SJSA1 (cell line): ENCODE measurements at regions not wholly inside any gene's neighbourhood (a gene's known extent, or its start where the extent isn't known, plus 50 kb on each side); places are given as distances from the start of the nearest gene placed in this dataset.

Source experiments
- DNase-seq, 2 experiments: peaks; one replicate each; pipeline ENCODE4 v3.0.0-alpha.2; 2015 to 2020; ENCODE audit warnings: low spot score in 2 of 2, low read depth in 1 of 2
- H3K27ac ChIP-seq: fragments of 250-450 bp; sonication (Bioruptor Pico); 2 replicates; pipeline ENCODE4 v1.5.1; 2020; ENCODE audit warnings: mild to moderate bottlenecking, moderate library complexity
- H3K27me3 ChIP-seq: fragments of 250-450 bp; sonication (Bioruptor Pico); replicated peaks from 2 replicates; pipeline ENCODE4 v1.5.1; 2020; ENCODE audit warnings: mild to moderate bottlenecking, moderate library complexity
- H3K36me3 ChIP-seq: fragments of 250-450 bp; sonication (Bioruptor Pico); 2 replicates; pipeline ENCODE4 v1.5.1; 2020; ENCODE audit warnings: mild to moderate bottlenecking
- H3K4me1 ChIP-seq: fragments of 250-450 bp; sonication (Bioruptor Pico); replicated peaks from 2 replicates; pipeline ENCODE4 v1.6.1; 2021; ENCODE audit warnings: mild to moderate bottlenecking
- H3K4me3 ChIP-seq: fragments of 250-450 bp; sonication (Bioruptor Pico); 2 replicates; pipeline ENCODE4 v1.5.1; 2020; ENCODE audit warnings: mild to moderate bottlenecking
- H3K9me3 ChIP-seq: fragments of 250-450 bp; sonication (Bioruptor Pico); replicated peaks from 2 replicates; pipeline ENCODE4 v1.5.1; 2020; ENCODE audit warnings: mild to moderate bottlenecking

DNA sequence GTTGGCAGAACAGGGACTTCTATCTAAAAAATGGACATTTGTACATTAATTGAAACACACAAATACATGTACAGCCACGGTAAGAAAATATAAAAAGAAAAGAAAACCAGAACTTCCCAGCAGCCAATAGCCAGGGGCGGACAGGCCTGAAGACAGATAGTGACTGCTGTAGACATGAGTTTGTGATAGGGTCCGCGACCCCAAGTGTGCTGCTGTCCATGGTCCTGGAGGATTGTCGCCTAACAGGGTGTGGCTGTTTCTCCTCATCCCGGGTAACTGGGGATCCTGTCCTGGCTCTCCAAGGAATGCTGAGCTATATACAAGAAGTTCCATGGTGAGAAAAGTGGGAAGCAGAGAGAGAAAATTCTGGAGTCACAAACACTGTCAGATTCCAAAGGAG is 266.5 kb upstream of the SALL3 start:
- Histone ChIP-seq H3K4me3 (no peak overlapping the region), H3K4me1 (no peaks in the 10 kb centered on the region), H3K36me3 (no peaks in the 10 kb centered on the region), H3K9me3 (no peaks in the 10 kb centered on the region; the same call in none of the 2 replicates), H3K27ac (no peak overlapping the region), H3K27me3 (no peaks in the 10 kb centered on the region)
- no peak for DNase-seq

DNA sequence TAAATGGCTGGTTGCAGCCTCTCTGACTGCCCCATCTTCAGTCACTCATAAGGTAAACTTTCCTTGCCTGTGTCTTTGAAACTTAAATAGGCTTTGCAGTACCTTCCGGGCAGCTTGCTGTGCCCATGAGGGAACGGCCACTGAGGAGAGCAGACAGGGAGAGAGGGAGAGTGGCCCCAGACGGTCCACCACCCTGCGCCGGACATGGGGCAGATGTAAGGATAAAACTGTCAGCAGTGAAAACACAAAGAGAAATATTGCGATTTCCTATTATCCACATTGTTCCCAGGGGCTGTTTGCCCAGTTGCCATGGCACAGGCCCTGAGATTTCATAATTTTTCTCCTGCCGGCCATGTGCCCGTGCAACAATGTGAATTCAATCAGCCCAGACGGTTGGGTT is 265.9 kb upstream of the SALL3 start:
- Histone ChIP-seq H3K4me3 (no peak overlapping the region), H3K9me3 (no peaks in the 10 kb centered on the region; the same call in 1 of the 2 replicates)
- no peak for DNase-seq

DNA sequence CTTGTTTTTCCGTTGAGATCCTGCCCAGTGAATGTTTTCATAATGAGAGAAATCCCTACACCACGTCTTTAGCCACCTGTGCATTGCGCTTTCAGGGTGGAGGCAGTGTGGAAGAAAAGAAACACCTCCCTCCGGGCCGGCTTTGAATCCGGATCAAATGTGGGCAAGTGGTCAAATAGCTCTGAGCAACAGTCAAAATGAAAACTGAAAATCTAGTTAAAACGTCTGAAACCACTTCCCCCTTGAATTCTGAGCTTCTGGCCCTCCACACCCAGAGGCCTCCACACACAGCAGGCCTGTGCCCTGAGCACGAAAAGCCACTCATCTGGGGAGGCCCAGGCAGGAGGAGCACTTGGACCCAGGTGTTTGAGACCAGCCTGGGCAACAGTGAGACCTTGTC is 263.6 kb upstream of the SALL3 start:
- no peaks in the 10 kb centered on the region for H3K4me1 ChIP-seq
- H3K27ac ChIP-seq: no peak overlapping the region
- H3K9me3 ChIP-seq: peaks cover 3% of the 10 kb centered on the region; the same call in 1 of the 2 replicates
- H3K27me3 ChIP-seq: no peaks in the 10 kb centered on the region
- no peak overlapping the region for H3K4me3 ChIP-seq
- H3K36me3 ChIP-seq: no peaks in the 10 kb centered on the region
- DNase-seq: no peak

More for the DNA sequence above, 265.9 kb upstream of the SALL3 start:
- Histone ChIP-seq H3K36me3 (no peaks in the 10 kb centered on the region), H3K4me1 (no peaks in the 10 kb centered on the region), H3K27me3 (no peaks in the 10 kb centered on the region), H3K27ac (no peak overlapping the region)

DNA sequence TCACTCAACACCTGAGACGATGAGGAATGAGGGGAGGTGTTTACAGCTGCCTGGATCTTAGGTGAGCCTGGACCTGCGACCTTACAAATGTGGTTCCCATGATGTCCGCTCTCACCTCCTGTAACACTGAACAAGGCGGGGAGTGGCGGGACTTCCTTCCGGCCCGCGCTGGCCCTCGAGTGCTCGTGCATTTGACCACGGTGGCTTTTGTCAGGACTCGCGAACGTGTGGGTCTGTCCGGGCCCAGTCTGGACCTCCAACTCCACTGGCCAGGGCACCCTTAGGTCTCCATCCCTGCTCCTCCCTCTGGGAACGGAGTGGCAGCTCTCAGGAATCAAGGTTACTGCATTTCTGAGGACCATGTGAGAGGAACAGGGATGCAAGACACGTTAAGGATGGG is 263.0 kb upstream of the SALL3 start:
- Histone ChIP-seq H3K4me3 (no peak overlapping the region), H3K4me1 (no peaks in the 10 kb centered on the region), H3K36me3 (no peaks in the 10 kb centered on the region), H3K27me3 (no peaks in the 10 kb centered on the region), H3K27ac (no peak overlapping the region), H3K9me3 (peaks cover 3% of the 10 kb centered on the region; the same call in 1 of the 2 replicates)
- DNase-seq: no peak

DNA sequence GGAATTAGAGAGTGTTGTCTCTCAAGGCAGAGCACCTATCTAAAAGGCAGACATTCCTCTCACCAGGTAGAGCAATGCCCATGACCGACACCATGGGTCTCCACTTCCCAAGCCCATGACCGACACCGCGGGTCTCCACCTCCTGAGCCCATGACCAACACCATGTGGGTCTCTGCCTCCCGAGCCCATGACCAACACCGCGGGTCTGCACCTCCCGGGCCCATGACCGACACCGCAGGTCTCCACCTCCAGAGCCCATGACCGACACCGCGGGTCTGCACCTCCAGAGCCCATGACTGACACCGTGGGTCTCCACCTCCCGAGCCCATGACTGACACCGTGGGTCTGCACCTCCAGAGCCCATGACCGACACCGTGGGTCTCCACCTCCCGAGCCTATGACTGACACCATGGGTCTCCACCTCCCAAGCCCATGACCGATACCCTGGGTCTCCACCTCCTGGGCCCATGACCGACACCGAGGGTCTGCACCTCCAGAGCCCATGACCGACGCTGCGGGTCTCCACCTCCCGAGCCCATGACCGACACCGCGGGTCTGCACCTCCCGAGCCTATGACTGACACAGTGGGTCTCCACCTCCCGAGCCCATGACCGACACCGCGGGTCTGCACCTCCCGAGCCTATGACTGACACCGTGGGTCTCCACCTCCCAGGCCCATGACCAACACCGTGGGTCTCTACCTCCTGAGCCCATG is 262.4 kb upstream of the SALL3 start:
- Histone ChIP-seq H3K9me3 (peaks cover 3% of the 10 kb centered on the region; the same call in 1 of the 2 replicates), H3K36me3 (no peaks in the 10 kb centered on the region), H3K4me1 (no peaks in the 10 kb centered on the region), H3K27ac (no peak overlapping the region), H3K27me3 (no peaks in the 10 kb centered on the region), H3K4me3 (no peak overlapping the region)
- DNase-seq: no peak

DNA sequence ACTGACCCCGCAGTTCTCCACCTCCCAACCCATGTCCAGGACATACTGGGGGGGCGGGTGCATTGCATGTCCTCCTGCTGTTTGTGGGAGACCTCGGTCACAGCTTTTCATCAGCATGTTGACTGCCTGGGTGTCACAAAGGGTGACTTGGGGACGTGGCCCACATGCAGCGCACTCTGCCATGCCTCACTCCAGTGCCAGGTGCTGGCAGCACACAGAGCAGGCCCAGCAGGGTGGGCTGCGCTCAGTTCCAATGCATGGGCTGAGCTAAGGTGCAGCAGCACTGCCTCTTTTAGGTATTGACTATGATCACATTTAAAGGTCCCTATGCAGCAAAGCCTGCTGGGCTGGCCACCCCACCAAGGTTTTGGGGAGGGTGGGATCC is 261.9 kb upstream of the SALL3 start:
- Histone ChIP-seq H3K27ac (no peak overlapping the region), H3K36me3 (no peaks in the 10 kb centered on the region), H3K27me3 (no peaks in the 10 kb centered on the region), H3K4me3 (no peak overlapping the region), H3K4me1 (no peaks in the 10 kb centered on the region), H3K9me3 (peaks cover 3% of the 10 kb centered on the region; the same call in 1 of the 2 replicates)
- no peak for DNase-seq

DNA sequence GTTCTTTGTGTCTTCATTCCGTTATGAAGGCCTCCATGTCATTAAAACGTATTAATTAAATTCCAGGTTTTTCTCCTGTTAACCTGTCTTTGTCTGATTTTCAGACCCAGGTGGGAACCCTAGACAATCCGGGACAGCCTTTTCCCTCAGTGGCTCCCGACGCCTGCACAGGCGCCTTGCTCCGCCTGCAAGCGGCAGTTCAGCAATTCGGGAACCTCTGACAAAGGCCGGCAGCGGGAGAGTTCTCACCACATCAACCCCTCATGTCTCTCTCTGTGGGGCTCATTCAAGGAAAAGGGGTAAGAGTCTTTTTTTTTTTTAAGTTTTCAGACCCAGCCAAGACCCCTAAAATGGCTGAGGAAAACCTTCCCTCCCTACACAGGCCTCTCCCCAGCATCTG is 259.8 kb upstream of the SALL3 start:
- DNase-seq: no peak
- Histone ChIP-seq H3K9me3 (peaks cover 3% of the 10 kb centered on the region; the same call in 1 of the 2 replicates), H3K36me3 (no peaks in the 10 kb centered on the region), H3K27me3 (no peaks in the 10 kb centered on the region), H3K27ac (no peak overlapping the region), H3K4me1 (no peaks in the 10 kb centered on the region), H3K4me3 (no peak overlapping the region)

DNA sequence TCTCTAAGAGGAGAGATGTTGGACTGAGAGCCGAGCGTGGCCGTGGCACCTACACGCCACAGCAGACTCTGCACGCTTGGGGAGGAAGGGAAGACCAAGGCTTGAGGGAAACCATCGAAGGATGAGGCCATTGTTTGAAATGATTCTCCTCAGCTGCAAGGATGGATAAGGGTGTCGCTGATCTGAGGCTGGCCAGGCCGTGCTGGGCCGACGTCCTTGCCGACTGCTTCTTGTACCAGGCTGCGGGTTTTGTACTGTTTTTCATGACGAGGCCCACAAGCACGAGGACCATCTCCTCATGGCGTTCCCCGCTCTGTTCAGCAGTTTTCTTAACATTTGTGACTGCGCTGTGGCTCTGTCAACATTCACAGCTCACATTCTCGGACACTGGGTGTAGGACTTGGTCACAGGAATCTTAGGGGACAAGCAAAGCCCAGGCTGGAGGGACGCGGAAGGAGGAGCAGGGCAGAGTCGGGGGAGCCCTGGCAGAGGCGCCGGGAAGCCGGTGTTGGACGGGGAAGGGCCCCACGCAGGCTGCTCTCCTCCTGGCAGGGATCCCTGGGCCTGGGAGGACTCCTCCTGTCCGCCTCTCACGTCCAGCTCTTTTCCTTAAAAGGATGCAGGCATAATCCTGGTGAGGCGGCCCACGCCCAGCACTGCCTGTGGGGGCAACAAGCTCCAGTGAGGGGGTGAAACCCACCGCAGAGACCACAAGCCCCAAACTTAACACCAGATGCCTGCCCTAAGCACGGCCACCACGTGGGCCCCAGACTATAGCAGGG is 259.0 kb upstream of the SALL3 start:
- peaks cover 3% of the 10 kb centered on the region; the same call in 1 of the 2 replicates for H3K9me3 ChIP-seq

DNA sequence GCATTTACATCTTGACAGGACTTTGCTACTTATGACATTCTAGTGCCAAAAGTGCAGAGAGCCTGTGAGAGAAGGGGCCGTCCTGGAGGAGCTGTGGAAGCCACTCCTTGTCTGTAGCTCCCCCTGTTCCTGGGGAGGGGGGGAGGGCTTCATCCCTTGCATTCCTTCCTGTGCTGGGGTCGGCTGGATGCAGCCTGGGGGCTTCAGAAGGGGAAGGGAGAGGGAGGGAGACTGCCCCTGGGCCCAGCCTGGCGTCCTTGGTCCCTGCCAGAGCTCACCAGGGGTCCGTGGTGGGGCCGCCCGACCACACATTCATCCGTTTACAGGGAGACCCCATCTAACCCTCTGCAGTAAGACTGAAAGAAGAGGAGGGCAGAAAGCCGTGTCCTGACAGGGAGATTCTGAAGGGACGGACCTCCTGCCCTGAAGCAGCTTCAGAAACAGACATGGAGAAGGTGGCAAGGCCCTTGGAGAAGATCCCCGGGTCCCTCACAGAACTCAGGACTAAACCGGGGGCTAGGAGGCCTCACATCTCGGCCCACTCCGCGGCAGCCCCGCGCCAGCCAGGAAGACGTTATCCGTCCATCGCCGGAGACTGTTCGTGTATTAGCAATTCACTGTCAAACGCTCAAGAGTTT is 258.3 kb upstream of the SALL3 start:
- Histone ChIP-seq H3K9me3 (peaks cover 3% of the 10 kb centered on the region; the same call in 1 of the 2 replicates), H3K27me3 (no peaks in the 10 kb centered on the region)
- no peak for DNase-seq

More for the DNA sequence above, 259.0 kb upstream of the SALL3 start:
- Histone ChIP-seq H3K4me3 (no peak overlapping the region), H3K27ac (no peak overlapping the region), H3K4me1 (no peaks in the 10 kb centered on the region), H3K27me3 (no peaks in the 10 kb centered on the region), H3K36me3 (no peaks in the 10 kb centered on the region)
- no peak for DNase-seq

DNA sequence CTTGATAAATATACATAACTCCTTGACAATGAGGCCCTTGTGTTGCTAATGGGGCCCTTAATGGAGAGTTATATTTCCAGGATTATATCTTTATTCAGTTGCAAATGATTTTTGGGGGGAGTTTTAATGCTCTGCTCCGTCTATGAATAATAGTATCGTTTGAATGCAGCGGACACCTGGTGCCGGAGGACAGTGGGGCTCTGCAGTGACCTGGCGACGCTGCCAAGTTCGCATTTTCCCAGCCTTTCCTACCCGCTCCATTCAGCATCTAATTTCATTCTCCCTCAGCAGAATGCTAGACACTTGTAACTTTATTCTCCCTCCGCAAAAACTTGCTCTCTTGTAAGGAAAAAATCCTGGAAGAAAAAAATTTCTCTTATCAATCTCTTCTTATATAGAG is 257.6 kb upstream of the SALL3 start:
- DNase-seq: no peak
- Histone ChIP-seq H3K4me1 (no peaks in the 10 kb centered on the region), H3K27me3 (no peaks in the 10 kb centered on the region), H3K36me3 (no peaks in the 10 kb centered on the region), H3K27ac (no peak overlapping the region), H3K4me3 (no peak overlapping the region), H3K9me3 (peaks cover 8% of the 10 kb centered on the region; the same call in 1 of the 2 replicates)

More for the DNA sequence above, 258.3 kb upstream of the SALL3 start:
- Histone ChIP-seq H3K36me3 (no peaks in the 10 kb centered on the region), H3K27ac (no peak overlapping the region), H3K4me1 (no peaks in the 10 kb centered on the region), H3K4me3 (no peak overlapping the region)

DNA sequence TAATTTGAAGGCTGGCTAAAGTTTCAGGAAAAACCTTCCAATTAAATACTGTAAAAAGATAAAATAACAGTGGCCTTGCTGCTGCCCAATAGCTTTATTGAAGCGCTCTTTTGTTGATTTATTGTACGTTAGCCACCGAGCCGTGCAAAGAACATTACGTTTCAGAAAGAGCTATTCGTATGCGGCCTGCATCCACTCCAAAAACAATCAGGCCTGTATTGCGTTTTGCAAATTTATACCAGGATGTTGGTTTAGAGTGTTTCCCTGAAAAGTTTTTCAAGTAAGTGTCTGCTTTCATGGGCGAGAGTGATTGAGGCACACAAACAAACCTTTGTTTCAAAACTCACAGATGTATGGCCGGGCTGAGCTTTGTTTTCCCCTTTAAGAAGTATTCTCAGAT is 257.2 kb upstream of the SALL3 start:
- Histone ChIP-seq H3K27me3 (no peaks in the 10 kb centered on the region), H3K4me1 (no peaks in the 10 kb centered on the region), H3K4me3 (no peak overlapping the region), H3K27ac (no peak overlapping the region), H3K9me3 (peaks cover 8% of the 10 kb centered on the region), H3K36me3 (no peaks in the 10 kb centered on the region)
- DNase-seq: no peak

DNA sequence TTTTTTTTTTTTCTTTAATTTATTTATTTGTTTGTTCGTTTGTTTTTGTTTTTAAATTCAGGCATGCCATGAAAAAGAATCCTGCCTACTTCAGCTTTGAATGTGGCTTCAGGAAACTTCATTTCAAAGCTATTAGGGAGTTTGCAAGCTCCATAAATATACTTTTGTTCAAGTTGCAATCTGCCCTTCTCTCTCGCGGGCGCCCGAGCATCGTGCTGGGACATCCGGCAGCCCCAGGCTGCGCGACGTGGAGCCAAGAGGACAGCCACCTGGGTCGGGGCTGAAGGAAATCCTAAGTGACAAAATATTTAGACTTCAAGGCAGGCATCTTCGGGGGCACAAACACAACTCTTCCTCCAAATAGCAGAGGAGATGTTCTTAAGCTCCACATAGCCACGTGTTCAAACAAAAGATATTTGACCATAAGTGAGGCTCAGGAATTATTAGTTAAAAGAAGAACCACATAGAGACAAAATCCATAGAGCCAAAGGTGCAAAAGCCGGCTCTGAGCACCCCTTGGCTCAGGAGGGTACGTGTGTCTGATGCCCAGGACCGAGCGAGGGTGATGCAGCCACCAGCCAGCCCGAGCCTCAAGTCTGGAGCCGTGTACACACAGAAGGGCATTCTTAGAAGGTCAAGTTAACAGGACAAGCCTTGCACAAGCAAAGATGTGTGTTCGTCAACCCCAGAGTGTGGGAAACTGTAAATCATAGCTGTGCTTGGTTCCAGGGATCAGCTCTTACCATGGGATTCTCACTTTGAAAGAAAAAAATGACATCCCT is 256.5 kb upstream of the SALL3 start:
- no peak overlapping the region for H3K4me3 ChIP-seq
- no peak overlapping the region for H3K27ac ChIP-seq
- H3K4me1 ChIP-seq: no peaks in the 10 kb centered on the region
- H3K27me3 ChIP-seq: no peaks in the 10 kb centered on the region
- DNase-seq: no peak
- peaks cover 8% of the 10 kb centered on the region for H3K9me3 ChIP-seq
- H3K36me3 ChIP-seq: no peaks in the 10 kb centered on the region

DNA sequence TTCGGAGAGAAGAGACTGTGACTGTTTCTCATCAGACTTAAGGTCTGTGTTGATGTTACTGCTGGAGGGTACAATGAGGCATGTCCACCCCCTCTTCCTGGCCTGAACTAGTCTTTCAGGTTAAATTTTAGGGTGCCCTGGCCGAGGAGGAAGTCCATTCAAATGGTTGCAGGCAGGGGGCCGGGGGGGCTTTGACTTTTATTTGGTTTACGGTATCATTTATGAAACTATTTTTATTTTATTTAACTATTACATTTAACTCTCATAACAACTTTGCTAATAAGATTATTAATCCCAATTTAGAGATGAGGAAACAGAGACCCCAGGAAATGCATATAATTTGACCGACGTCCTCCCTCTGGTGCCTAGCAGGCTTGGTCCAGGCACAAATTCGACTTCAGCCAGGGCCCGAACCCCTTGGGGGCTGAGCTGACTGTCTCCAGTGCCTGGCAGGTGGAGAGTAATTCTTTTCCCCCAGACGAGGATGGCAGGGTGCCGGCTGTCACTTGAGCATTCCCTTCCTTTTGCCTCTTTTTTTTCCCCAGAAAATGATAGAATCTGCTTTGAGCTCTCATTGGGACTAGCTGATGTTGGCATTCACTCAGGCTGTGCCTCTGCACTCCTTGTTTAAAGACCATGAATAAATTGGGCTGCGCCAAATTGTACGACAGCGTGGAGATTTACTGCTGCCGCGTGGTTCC is 255.3 kb upstream of the SALL3 start:
- Histone ChIP-seq H3K27me3 (no peaks in the 10 kb centered on the region), H3K4me1 (no peaks in the 10 kb centered on the region), H3K9me3 (peaks cover 7% of the 10 kb centered on the region), H3K4me3 (no peak overlapping the region), H3K27ac (no peak overlapping the region), H3K36me3 (no peaks in the 10 kb centered on the region)
- no peak for DNase-seq
